GM18861 (cell line): ENCODE measurements at regions not wholly inside any gene's neighbourhood (a gene's known extent, or its start where the extent isn't known, plus 50 kb on each side); places are given as distances from the start of the nearest gene placed in this dataset.

Experiments
- ATAC-seq: cut with Tn5 transposase; IDR thresholded peaks from one replicate; pipeline ENCODE4 v1.9.1; 2021; ENCODE audit not compliant: unreplicated experiment

- no peak for ATAC-seq
These were observed 55.5 kb upstream of the ST6GAL2 start for GRCh38 chr2:106941372-106941993.

DNA sequence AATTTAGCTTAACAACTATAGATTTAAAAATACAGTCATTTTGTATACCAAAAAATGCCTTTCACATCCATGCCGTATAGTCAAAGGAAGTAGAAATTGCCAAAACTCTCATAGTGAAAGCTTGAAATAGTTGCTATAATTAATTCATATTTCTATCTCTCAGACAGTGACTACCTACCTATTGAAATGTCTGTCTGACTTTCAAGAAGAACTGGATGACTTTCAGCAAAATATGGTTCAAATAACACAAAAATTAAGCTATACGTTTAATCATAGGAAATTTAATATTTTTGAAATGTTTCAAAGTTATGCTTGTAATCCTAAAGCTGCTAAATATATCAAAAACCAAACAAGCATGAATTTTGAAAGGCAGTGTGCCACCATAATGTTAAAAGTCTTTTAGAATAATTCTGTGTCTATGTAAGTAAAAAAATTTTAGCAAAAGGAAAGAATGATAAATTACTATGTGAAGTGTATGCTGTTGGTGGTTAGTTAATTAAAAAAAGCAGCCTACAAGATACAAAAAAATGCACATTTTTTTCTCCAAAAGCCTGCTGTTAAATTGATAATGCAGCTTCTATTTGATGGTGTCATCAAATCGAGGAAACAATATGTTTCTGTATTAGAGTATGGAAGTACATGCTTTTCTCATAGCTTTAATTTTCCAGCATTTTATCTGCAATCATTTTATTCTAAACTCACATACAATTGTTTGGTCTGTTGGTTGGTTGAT lies 57.7 kb upstream of the ST6GAL2 start:
- ATAC-seq = no peak

- ATAC-seq = no peak
These were observed 58.2 kb upstream of the ST6GAL2 start for GRCh38 chr2:106944215-106944614.

GRCh38 chr2:106948540-106948939 lies 62.6 kb upstream of the ST6GAL2 start:
- no peak for ATAC-seq

- ATAC-seq = no peak
These were observed 67.3 kb upstream of the ST6GAL2 start for GRCh38 chr2:106953236-106953635.

GRCh38 chr2:106953779-106954178 lies 67.8 kb upstream of the ST6GAL2 start:
- ATAC-seq = no peak

GRCh38 chr2:106954304-106954703 lies 68.3 kb upstream of the ST6GAL2 start:
- ATAC-seq = no peak

- ATAC-seq = no peak
These were observed 70.4 kb upstream of the ST6GAL2 start for GRCh38 chr2:106956416-106956815.

GRCh38 chr2:106956879-106957278 lies 70.9 kb upstream of the ST6GAL2 start:
- ATAC-seq = no peak

DNA sequence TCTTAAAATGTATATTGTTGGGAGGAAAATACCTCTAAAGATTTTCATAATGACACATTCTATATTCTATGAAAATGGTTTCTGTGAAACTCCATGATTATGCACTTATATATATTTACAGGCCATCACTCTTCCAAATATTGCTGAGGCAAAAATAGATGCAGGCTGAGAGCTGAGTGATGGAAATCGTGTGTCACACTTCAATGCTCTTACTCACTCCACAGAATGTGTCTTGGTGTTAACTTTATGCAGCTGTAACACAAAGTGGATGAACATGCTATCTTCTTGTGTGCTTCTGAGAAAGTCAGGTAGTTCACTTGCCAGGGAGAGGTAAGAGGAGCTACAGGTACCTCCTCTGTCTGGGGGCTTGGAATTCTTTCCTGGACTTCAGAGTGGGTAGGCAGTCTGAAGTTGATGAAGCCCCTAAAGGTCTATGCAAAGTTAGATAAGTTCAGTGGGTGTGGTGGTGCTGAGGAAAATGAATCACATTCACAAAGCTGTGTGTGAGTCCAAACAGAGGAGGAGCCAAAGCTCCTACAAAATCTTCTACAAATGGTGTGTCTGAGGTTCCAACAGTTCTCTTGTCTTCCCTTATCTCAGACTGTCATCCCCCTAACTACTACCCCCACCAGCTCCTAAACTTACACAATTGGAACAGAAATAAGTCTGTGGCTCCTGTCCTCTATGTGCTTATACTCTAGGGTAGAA lies 74.2 kb upstream of the ST6GAL2 start:
- no peak for ATAC-seq

DNA sequence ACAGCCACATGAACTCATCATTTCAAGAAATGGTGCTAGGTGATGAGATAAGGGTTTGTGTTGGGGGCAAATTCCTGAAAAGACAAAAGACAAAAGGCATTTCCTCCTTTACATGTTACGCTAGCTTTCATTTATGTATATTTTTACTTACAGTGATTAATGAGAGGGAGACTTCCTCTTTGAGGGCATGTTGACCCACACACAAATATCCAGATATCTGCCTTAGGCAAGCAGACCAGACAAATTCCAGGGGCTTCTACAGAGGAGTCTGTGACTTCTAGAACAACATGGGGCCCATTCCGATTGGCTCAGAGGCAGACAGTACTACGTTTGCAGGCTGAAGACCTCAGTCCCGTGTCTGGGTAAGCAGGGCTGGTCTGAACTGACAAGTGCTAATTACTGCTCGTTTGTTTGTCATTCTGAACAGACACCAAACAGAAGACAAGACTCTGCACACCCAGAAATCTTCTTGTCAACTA lies 74.8 kb upstream of the ST6GAL2 start:
- ATAC-seq = no peak

DNA sequence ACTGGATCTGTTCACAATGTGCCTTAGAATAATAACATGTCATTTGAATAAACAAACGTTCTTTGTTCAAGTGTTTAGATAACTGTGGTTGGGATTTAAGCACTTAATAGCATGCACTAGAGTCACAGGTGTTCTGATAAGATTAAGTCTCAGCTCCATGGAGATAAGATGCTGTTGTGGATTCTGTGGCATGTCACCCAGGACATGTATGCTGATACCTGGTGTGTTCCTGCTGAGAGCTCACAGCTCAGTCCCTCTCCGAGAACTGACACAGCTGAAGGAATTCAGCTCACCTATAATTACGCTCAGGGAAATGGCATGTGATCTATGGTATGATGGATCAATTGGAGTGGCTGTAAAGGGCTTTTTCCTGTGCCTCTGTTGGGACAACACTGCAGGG lies 75.4 kb upstream of the ST6GAL2 start:
- ATAC-seq = no peak

GRCh38 chr2:106963156-106963555 lies 77.2 kb upstream of the ST6GAL2 start:
- no peak for ATAC-seq

DNA sequence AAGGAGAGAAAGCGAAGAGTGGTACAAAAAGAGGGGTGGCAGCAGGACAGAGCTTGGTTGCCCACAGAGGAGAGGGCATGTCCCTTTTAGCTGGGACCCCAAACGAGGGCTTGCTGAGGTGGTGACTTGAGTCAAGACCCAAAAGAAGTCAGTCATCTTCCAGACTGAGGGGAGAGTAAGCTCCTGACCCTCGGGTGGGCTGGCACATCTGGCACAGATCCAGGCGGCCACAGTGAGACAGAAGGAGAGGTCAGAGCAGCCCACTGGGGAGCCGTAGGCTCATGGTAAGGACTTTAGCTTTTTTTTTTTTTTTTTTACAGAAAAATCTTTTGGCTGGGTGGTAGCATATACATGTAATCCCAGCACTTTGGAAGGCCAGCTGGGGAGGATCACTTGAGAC lies 77.9 kb upstream of the ST6GAL2 start:
- no peak for ATAC-seq

DNA sequence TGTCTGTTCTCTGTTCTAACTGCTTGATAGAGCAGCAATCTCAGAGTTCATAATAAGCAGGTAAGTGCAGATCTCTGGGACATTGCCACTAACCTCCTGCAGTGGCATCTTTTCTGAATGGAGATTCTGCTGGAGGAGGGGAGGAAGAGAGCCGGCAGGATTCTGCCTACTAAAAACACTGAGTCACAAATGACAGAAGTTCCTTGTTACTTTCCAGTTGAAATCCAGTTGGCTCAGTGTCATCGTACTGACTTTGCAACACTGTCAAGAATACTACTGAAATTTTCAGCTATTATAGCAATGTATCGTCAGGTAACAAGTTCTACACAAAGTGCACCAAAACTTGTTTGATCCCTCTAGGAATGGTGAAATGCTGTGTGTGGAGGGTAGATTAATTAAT lies 79.6 kb upstream of the ST6GAL2 start:
- ATAC-seq = no peak

DNA sequence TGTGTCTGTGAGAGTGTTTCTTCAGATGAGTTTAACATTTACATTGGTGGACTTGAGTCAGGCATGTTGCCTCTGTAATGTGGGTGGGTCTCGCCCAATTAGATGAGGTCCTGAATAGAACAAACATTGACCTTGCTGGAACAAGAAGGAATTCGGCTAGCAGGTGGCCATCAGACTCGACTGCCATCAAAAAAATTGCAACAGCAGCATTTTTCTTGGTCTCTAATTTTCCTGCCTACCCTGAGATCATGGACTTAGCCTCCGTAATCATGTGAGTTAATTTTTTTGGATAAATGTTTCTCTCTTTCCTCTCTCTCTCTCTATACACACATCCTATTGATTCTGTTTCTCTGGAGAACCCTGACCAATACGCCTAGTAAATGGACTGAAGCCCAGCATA lies 83.8 kb upstream of the ST6GAL2 start:
- no peak for ATAC-seq

GRCh38 chr2:106970471-106971261 lies 84.7 kb upstream of the ST6GAL2 start:
- ATAC-seq = no peak

DNA sequence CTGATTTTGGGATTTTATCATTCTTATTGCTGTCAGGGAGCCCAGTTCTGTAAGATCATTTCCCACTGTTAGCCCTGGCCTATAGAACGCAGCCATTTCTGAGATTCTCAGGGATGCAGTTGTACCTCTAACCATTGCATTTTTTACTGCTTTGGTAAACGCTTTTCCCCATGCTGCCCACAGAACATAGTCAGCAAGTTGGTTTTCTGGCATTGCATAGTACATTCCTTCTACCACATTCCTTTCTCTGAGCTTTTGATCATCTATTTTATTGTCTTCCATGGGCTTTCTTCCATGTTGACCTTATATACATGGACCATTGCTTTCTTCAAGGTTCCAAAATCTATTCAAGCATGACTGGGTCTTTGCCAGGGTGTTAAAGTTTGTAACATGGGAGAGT lies 86.8 kb upstream of the ST6GAL2 start:
- ATAC-seq = no peak

GRCh38 chr2:106974891-106975290 lies 88.9 kb upstream of the ST6GAL2 start:
- no peak for ATAC-seq

- no peak for ATAC-seq
These were observed 89.7 kb upstream of the ST6GAL2 start for GRCh38 chr2:106975641-106976040.

DNA sequence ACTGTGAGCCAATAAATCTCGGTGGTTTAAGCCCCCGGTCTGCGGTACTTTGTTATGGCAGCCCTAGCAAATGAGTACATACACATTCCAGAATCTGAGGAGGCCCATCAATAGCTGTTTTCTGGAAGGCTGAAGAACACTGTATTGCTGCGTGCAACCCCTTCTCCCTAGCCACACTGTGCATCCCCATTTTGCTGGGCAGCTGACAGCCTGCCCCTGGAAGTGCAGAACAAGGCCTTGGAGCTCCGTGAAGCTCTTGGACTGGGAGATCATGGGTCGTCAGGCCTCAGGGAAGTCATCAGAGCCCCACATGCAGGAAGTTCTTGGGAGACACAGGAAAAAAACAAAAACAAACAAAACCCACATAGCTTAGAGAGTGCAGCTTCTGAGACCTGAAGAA lies 90.6 kb upstream of the ST6GAL2 start:
- no peak for ATAC-seq
